ENCODE measurements at regions not wholly inside any gene's neighbourhood (a gene's known extent, or its start where the extent isn't known, plus 50 kb on each side); places are given as distances from the start of the nearest gene placed in this dataset.

DNA sequence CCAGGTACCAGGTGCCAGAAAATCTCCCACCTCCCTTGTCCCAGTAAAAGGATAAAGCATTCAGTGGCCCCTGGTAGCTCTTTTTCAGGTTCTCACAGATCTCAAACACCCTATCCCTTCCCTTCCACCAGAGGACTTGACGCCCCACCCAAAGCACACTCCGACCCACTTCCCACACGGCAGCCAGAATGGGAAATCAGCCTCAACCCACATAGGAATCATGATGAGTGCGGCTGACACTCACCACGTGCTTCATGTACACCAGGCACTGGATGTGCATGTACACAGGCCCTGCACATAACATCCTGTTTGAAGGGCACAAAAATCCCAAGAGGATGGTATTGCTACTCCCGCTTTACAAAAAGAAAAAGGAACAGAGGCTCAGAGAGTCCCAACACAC lies 71.9 kb downstream of the TBX3 start:
- no peak for TF ChIP-seq EZH2phosphoT487 (IDR thresholded peaks at IDR 0.05; ENCODE audit: borderline replicate concordance, low read depth, low read length)
- TF ChIP-seq, protein P1, sequence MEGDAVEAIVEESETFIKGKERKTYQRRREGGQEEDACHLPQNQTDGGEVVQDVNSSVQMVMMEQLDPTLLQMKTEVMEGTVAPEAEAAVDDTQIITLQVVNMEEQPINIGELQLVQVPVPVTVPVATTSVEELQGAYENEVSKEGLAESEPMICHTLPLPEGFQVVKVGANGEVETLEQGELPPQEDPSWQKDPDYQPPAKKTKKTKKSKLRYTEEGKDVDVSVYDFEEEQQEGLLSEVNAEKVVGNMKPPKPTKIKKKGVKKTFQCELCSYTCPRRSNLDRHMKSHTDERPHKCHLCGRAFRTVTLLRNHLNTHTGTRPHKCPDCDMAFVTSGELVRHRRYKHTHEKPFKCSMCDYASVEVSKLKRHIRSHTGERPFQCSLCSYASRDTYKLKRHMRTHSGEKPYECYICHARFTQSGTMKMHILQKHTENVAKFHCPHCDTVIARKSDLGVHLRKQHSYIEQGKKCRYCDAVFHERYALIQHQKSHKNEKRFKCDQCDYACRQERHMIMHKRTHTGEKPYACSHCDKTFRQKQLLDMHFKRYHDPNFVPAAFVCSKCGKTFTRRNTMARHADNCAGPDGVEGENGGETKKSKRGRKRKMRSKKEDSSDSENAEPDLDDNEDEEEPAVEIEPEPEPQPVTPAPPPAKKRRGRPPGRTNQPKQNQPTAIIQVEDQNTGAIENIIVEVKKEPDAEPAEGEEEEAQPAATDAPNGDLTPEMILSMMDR (conservative IDR thresholded peaks at IDR 0.05; ENCODE audit: low read length) = no peak
